GM21723 (cell line): ENCODE measurements at regions not wholly inside any gene's neighbourhood (a gene's known extent, or its start where the extent isn't known, plus 50 kb on each side); places are given as distances from the start of the nearest gene placed in this dataset.
"Not testable (repeated sequence)": the region's sequence is repeated elsewhere in the genome, so short reads cannot be mapped to it uniquely, and the experiment has no call there.

Experiments
- ATAC-seq: cut with Tn5 transposase; IDR thresholded peaks from one replicate; pipeline ENCODE4 v1.9.1; 2021; ENCODE audit warnings: mild to moderate bottlenecking, moderate library complexity; ENCODE audit not compliant: unreplicated experiment

- ATAC-seq, result no peak
Measured at GRCh38 chr10:34016576-34016975, 682.1 kb upstream of the NRP1 start.

DNA sequence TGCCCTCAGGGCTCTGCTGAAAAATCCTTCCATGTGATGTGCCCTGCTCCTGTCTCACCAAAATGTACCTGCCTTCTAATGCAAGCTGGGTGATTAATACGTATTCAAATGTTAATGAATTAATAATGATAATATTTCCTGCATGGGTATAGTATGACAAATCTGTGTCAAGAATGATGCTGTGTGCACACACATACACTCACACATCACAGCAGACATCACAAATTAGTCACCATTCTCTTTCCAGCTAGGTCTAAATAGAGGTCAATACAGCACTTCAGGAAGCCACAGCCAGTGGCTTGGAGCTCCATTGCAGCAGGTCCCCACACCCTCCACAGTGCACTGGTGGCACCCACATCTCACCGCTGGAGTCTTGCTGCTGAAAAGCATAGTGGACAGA, 681.2 kb upstream of the NRP1 start:
- no peak for ATAC-seq

DNA sequence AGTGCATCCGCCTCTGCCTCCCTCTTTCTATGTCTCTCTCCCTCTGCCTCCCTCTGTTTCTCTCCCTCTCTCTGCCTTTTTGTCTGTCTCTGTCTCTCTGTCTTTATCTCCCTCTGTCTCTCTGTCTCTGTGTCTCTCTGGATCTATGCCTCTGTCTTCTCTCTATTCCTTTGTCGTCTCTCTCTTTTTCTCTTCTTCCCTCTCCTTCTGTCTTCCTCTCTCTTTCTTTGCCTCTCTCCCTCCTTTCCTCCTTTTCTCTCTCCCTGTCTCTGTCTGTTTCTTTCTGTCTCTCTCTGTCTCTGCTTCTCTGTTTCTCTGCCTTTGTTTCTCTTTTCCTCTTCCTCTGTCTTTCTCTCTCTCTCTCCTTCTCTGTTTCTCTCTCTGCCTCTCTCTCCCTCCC, 678.8 kb upstream of the NRP1 start:
- no peak for ATAC-seq

DNA sequence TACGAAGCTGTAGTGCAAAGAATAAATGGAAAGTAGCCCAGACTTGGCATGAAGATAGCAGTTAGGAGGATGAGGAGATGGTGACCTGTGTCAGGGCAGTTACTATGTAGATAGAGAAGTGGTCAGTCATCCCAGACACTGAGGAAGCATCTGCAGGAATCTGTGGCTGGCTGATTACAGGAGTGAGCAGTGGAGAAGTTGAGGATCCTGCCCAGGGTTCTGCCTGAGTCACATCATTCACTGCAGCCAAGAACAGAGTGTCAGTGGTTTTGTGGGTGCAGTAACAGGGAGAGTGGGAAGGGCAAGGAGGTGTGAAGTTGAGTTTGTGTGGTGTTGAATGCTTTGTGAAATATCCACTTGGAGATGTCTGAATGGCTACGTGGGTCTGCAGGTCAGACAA, 676.4 kb upstream of the NRP1 start:
- ATAC-seq, result no peak

- ATAC-seq, result not testable (repeated sequence)
Measured at GRCh38 chr10:34010228-34010627, 675.8 kb upstream of the NRP1 start.

DNA sequence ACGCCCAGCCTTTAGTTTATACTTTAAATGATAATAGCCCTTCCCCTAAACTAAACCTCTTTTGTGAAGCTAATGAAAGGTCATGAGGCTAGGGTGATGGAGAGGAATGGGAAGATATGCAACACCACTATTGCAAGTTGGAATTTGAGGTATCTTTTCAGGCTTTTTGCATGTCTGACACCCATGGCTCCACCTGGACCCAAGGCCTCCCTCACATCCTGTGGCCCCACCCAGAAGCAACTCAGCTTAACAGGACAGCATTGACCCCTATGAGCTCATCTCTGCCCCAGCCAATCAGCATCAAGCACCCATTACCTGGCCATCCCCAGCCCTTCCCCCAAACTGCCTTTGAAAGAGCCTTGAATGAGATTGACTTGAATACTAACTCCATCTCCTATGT, 674.2 kb upstream of the NRP1 start:
- no peak for ATAC-seq

DNA sequence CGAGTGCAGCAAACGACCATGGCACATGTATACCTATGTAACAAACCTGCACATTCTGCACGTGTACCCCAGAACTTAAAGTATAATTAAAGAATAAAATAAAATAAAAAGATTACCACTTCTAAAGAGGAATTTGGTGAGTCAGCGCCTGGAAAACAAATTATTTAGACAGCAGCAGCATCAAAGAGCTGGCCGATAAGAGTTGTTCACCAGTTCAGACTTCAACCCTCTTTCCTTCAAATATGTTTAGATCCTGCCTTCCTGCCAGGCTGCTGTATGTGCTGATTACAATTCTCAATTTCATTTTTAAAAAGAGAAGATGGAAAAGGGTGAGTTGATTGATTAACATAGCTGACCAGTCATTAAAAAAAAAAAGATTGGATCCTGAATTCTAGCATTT, 672.0 kb upstream of the NRP1 start:
- ATAC-seq, result no peak

- ATAC-seq, result no peak
Measured at GRCh38 chr10:34003561-34003960, 669.1 kb upstream of the NRP1 start.

- ATAC-seq, result no peak
Measured at GRCh38 chr10:34002896-34003295, 668.4 kb upstream of the NRP1 start.

- no peak for ATAC-seq
Measured at GRCh38 chr10:34001831-34002230, 667.4 kb upstream of the NRP1 start.

DNA sequence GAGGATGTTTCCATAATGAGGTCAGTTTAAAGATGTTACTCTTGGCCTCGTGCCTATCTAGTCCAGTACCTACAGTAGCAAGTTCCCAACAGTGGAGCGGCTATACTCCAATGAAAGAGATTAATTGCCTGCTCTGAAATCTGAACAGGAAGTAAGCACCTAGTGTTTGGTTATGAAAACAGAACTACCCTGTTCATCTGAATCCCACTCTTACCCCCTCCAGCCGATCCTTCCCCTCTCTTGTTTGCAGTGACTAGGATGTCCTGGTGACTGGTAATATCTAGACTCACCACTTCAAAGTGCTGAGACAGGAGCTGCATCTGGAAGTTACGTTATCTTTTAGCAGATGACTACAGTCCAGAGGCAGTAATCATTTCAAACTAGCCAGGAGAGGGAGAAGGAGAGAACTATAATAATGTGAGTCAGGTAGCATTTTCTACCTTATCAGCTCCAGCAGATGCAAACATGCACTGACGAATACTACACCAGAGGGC, 666.7 kb upstream of the NRP1 start:
- no peak for ATAC-seq

- ATAC-seq, result no peak
Measured at GRCh38 chr10:33993917-33994316, 659.5 kb upstream of the NRP1 start.

DNA sequence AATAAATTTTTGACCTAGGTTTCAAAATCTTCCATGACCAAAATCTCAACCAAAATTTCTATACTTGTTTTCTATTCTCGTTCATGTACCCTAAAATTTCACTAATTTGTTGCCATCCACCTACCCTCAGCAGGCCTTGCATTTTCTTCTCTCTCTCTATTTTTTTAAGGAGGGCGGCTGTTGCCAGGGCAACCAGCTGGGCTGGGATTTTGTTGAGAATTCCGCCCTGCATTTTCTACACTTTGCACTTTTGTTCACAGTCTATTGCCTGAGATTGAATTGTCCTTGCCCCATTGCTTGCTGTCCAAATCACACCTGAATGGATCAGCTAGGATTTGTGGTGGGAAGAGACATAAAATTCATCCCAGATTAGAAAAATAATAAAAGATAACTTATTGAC, 657.5 kb upstream of the NRP1 start:
- no peak for ATAC-seq

- no peak for ATAC-seq
Measured at GRCh38 chr10:33986515-33986914, 652.0 kb upstream of the NRP1 start.

DNA sequence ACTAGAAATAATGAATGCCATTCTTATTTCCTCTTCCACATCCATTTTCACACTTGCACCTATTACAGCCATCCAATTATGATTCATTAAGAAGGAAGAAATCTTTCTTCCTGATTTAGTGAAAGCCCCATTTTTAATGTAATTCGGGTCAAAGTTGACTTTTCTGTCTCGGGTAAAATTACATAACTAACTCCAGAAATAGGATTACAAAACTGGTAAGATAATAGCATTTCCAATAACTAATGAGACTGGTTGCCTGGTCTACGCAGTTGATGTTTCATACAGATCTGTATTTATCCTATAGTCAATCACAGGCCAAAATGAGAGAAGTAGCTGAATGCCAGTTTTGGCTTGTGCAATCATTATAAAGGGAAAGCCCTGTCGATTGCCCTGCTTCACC, 651.5 kb upstream of the NRP1 start:
- no peak for ATAC-seq

DNA sequence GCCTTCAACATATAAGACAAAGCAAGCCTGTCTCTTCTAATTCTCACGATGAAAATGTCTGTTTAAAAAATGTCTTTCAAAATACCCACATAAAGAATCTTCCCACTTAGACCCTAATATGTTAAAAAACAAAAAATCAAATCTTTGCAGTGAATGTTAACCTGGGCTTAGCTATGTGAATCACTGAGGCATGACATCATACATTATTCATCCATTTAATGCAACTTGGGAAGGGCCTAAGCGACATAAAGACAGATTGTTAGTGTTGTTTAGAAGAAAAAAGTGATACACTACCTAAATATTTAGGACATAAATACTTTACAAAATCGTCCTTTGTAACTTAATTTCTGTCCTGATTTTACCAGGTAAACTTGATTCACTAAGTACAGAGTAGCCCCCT, 648.5 kb upstream of the NRP1 start:
- no peak for ATAC-seq

DNA sequence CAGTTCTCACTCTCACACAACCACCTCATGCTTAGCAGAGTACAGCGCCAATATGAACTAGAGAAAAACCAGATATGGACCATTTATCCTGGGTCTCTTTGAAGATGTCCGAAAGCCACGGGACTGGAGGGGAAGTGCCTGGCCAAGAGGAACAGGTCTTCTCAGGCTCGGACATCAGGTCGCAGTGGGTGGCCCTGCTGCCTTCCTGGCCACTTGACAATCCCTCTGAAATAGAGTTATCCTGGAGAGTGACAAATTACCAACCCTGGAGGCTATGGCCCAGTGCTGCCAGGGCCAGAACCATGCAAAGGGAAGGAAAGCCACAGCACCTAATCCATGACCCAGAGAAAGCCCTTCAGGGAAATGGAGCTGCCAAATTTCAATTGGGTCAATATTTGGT, 646.8 kb upstream of the NRP1 start:
- ATAC-seq, result no peak

DNA sequence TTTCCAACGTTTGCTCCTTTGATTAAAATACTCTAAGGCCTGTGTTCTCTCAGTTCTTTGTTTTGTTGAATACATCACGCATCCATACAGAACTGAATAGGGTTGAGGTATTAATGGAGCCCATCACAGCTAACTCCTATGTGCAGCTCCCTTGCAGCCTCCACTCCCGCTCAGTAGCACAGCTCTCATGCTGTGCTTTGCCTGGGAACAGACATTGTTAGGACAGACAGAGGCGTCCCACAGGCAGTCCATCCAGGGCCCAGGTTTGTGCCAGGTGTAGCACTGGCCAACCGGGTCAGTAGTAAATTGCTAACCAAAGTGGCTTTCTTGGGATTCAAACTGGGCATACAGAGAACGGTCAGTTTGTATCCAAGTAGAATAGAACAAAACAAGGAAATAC, 644.7 kb upstream of the NRP1 start:
- no peak for ATAC-seq

- ATAC-seq, result no peak
Measured at GRCh38 chr10:33975481-33975880, 641.0 kb upstream of the NRP1 start.

DNA sequence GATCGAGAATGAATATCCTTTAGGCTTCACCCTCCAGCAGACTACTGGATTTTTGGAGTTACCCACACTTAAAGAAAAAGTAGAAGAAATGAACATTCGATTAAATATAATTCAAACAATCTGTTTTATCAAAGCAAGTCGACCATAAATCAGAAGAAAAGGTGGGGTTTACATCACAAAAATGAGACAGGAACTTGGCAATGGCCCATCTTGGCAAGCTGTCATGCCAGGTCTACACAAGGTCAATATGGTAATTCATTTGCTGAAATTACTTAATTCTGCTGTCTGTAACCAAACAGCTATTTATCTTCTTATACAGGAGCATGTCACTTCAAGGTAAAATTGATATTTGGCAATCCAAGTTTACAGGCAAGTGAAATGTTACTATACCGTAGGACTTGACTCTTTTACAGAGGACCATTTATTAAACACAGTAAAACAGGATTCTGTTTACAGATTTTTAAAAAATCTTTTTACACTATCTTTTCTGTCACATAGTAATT, 640.6 kb upstream of the NRP1 start:
- no peak for ATAC-seq

DNA sequence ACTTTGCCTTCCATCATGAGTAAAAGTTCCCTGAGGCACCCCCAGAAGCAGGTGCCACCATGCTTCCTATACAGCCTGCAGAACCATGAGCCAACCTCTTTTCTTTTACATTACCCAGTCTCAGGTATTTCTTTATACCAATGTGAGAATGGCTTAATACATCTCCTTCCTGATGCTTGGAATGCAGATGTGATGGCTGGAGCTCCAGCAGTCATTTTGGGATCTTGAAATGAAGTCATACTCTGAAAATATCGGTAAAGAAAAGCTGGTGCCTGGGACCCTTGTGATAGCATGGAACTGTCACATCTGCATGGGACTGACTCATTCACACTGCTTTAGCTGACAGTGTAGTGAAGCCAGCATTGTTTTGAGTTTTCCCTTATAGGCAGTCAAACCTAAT, 634.5 kb upstream of the NRP1 start:
- ATAC-seq, result no peak

DNA sequence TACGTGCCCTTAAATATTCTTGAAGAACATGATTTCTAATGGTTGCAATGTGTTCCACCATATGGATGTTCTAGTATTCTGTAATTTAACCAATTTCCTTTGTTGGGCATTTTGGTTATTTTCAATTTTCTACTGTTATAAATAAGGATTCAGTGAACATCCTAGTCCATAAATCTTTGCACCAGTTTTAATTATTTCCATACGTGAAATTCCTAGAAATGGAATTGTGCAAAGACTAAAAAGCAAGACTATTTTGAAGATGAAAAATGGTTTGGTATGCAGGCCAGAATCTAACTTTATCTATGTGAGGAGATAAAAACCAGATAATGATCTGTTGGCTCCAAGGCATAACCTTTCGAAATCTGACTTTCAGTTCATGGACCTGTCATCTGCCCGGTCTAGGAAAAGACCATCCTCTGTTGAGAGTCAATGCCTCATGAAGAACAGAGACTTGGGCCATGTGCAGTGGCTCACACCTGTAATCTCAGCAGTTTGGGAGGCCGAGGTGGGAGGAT, 633.2 kb upstream of the NRP1 start:
- ATAC-seq, result no peak

DNA sequence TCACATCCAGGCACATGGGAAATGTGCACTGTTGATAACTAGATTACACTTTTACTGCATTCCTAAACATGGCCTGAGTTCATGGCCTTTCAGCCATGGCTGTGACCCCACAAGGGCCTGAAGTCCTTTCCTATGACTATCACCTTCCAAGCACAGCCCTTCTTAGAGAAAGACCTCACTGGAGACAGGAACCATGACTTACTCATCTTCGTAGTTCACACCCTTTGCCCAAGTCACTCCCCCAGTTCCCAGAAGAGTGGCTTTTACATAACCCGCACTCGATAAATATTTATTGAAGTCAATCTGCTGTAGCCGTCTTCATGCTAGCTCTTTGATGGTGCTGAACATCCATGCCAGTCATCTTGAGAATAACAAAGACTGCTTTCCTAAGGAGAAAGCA, 632.5 kb upstream of the NRP1 start:
- ATAC-seq, result no peak
